Adrenal gland (tissue), 9 donors: ENCODE measurements at regions not wholly inside any gene's neighbourhood (a gene's known extent, or its start where the extent isn't known, plus 50 kb on each side); places are given as distances from the start of the nearest gene placed in this dataset.
A peak's percentile ranks its signal among the peaks of the same experiment; 100 is the strongest.

Source experiments
- DNase-seq, 7 donors: peaks; one replicate each; pipeline ENCODE4 v3.0.0-alpha.2; 2019 to 2020
- H3K27ac ChIP-seq, 5 donors: fragments of 200-600 bp; sonication (generic) in 4 of 5; 1 replicate in 3 of 5; 2 replicates in 2 of 5; pipeline versions ENCODE4 v1.5.1 to v1.8.0; 2016 to 2020; ENCODE audit warnings: mild to moderate bottlenecking in 1 of 5
- H3K27me3 ChIP-seq: fragments of 200-600 bp; 2 replicates; pipeline ENCODE4 v1.8.0; 2021
- H3K36me3 ChIP-seq, 2 donors: fragments of 200-600 bp; replicated peaks in 1 of 2; 1 replicate in 1 of 2; 2 replicates in 1 of 2; pipeline versions ENCODE4 v1.5.1 to v1.8.0; 2018 to 2022
- H3K4me1 ChIP-seq, 2 donors: fragments of 200-600 bp; replicated peaks in 1 of 2; 1 replicate in 1 of 2; 2 replicates in 1 of 2; pipeline versions ENCODE4 v1.5.1 to v1.8.0; 2018 to 2021
- H3K4me3 ChIP-seq, 4 donors: fragments of 200-600 bp; sonication (generic) in 3 of 4; one replicate each; pipeline ENCODE4 v1.5.1; 2016 to 2018
- H3K9me3 ChIP-seq, 3 donors: fragments of 200-600 bp; sonication (generic) in 1 of 3; replicated peaks in 1 of 3; 1 replicate in 2 of 3; 2 replicates in 1 of 3; pipeline versions ENCODE4 v1.5.1 to v1.8.0; 2016 to 2021
- CTCF ChIP-seq, 6 experiments: fragments of 450-650 bp in 4 of 6; fragments of 200-600 bp in 2 of 6; sonication (generic) in 1 of 6; IDR thresholded peaks; 1 replicate in 5 of 6; 2 replicates in 1 of 6; pipeline versions ENCODE4 v1.5.1 to v1.8.0; 2016 to 2021; ENCODE audit warnings: antibody characterized with exemption in 6 of 6, mild to moderate bottlenecking in 2 of 6, moderate library complexity in 1 of 6
- POLR2A ChIP-seq, 2 donors: fragments of 450-650 bp; IDR thresholded peaks; one replicate each; pipeline ENCODE4 v1.6.1; 2017; ENCODE audit warnings: antibody characterized with exemption in 2 of 2, mild to moderate bottlenecking in 2 of 2, moderate library complexity in 1 of 2
- WGBS, 4 donors: extraction: QIAGEN DNeasy Blood & Tissue Kit in 2 of 4; methylation state at CpG; one replicate each; pipeline versions ENCODE4 v1.1.5 to v1.1.7; 2013 to 2017; 5-methylcytosine and 5-hydroxymethylcytosine counted together
- intact Hi-C, 2 donors: fragments of 100-400 bp; cut with DNase I; formaldehyde crosslinking; loops; one replicate each; pipeline versions ENCODE4 v1.14.1 to v1.15.0; 2022 to 2023
- donor health status: healthy with polysubstance abuse.
- donor health status: Bipolar disorder and iron deficiency.
- donor health status: DM: yes; HTN: yes; CAD: no.
- donor health status: DM: no; HTN: no; CAD: no.
- donor health status: DM: no; HTN: no; CAD: no.

- Histone ChIP-seq H3K27me3 (no peaks in the 10 kb centered on the region), H3K4me1 (no peaks in the 10 kb centered on the region), H3K4me3 (no peak overlapping the region), H3K27ac (no peak overlapping the region), H3K9me3 (no peaks in the 10 kb centered on the region), H3K36me3 (no peaks in the 10 kb centered on the region)
- intact Hi-C loops, result no loop called here
- WGBS, 4 donors, result 86 to 94% (median 91%) methylated on average over 2 of the region's 2 CpGs
- TF ChIP-seq CTCF (IDR thresholded peaks at IDR 0.05) (no peak), POLR2A (IDR thresholded peaks at IDR 0.05) (no peak)
- DNase-seq, result no peak
These were observed 1651.4 kb upstream of the IGFBP7 start for GRCh38 chr4:58761563-58761962.

- no peak overlapping the region for H3K4me3 ChIP-seq
These were observed 1650.6 kb upstream of the IGFBP7 start for GRCh38 chr4:58760737-58761136.

GRCh38 chr4:58760100-58760499 lies 1649.9 kb upstream of the IGFBP7 start:
- Histone ChIP-seq H3K27ac (no peak overlapping the region), H3K4me3 (no peak overlapping the region), H3K4me1 (no peaks in the 10 kb centered on the region), H3K27me3 (no peaks in the 10 kb centered on the region), H3K36me3 (no peaks in the 10 kb centered on the region), H3K9me3 (no peaks in the 10 kb centered on the region)
- WGBS, 4 donors, result 60 to 70% (median 63%) methylated on average over 1 of the region's 1 CpG
- intact Hi-C loops, result no loop called here
- DNase-seq, result no peak
- TF ChIP-seq POLR2A (IDR thresholded peaks at IDR 0.05), result no peak
- TF ChIP-seq CTCF (IDR thresholded peaks at IDR 0.05), result no peak

More at GRCh38 chr4:58760737-58761136, 1650.6 kb upstream of the IGFBP7 start:
- Histone ChIP-seq H3K4me1 (no peaks in the 10 kb centered on the region), H3K27ac (no peak overlapping the region), H3K9me3 (no peaks in the 10 kb centered on the region), H3K27me3 (no peaks in the 10 kb centered on the region), H3K36me3 (no peaks in the 10 kb centered on the region)
- intact Hi-C loops, result no loop called here
- DNase-seq, result no peak
- TF ChIP-seq CTCF (IDR thresholded peaks at IDR 0.05) (no peak), POLR2A (IDR thresholded peaks at IDR 0.05) (no peak)

GRCh38 chr4:58749206-58749605 lies 1639.0 kb upstream of the IGFBP7 start:
- Histone ChIP-seq H3K36me3 (no peaks in the 10 kb centered on the region), H3K4me1 (no peaks in the 10 kb centered on the region), H3K27ac (no peak overlapping the region), H3K4me3 (no peak overlapping the region), H3K27me3 (no peaks in the 10 kb centered on the region), H3K9me3 (no peaks in the 10 kb centered on the region)
- TF ChIP-seq CTCF (IDR thresholded peaks at IDR 0.05) (no peak), POLR2A (IDR thresholded peaks at IDR 0.05) (no peak)
- 60 to 68% (median 66%) methylated on average over 8 of the region's 8 CpGs for WGBS, 4 donors
- intact Hi-C loops, result no loop called here
- DNase-seq, result peak in 1 of 7 donors; percentile 59
